LNCaP clone FGC (cell line): ENCODE measurements at regions not wholly inside any gene's neighbourhood (a gene's known extent, or its start where the extent isn't known, plus 50 kb on each side); places are given as distances from the start of the nearest gene placed in this dataset.

Experiments used
- DNase-seq: peaks from one replicate; pipeline ENCODE4 v3.0.0-alpha.2; 2011; ENCODE audit warnings: low read depth
- H3K4me3 ChIP-seq: 2 replicates; pipeline ENCODE4 v1.5.1; 2011; ENCODE audit warnings: mild to moderate bottlenecking, low read depth, low read length, control low read depth
- TF ChIP-seq, protein P1 (sequence below): IDR thresholded peaks from 2 replicates; pipeline ENCODE4 v1.5.1; 2012; ENCODE audit warnings: mild to moderate bottlenecking; ENCODE audit not compliant: control insufficient read depth, insufficient read depth; ENCODE audit errors: extremely low read depth

DNA sequence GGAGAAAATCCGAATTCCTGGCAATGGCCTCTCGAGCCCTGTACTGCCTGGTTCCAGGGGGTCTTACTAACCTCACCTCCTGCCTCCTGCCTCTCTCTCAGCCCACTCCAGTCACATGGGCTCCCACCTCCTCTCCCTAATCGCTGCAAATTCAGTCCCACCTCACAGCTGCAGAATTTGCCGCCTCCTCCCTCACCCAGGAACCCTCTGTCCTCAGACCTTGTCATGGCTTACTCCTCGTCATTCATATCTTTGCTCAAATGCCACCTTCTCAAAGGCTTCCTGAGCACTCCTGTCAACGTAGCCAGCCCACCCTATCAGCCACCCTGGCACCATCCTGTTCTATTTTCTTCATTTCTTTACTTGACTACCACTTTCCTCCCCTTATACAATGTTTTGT, 89.0 kb downstream of the SLC2A10 start:
- DNase-seq: no peak
- H3K4me3 ChIP-seq: no peak overlapping the region
- TF ChIP-seq, protein P1, sequence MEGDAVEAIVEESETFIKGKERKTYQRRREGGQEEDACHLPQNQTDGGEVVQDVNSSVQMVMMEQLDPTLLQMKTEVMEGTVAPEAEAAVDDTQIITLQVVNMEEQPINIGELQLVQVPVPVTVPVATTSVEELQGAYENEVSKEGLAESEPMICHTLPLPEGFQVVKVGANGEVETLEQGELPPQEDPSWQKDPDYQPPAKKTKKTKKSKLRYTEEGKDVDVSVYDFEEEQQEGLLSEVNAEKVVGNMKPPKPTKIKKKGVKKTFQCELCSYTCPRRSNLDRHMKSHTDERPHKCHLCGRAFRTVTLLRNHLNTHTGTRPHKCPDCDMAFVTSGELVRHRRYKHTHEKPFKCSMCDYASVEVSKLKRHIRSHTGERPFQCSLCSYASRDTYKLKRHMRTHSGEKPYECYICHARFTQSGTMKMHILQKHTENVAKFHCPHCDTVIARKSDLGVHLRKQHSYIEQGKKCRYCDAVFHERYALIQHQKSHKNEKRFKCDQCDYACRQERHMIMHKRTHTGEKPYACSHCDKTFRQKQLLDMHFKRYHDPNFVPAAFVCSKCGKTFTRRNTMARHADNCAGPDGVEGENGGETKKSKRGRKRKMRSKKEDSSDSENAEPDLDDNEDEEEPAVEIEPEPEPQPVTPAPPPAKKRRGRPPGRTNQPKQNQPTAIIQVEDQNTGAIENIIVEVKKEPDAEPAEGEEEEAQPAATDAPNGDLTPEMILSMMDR: no peak

DNA sequence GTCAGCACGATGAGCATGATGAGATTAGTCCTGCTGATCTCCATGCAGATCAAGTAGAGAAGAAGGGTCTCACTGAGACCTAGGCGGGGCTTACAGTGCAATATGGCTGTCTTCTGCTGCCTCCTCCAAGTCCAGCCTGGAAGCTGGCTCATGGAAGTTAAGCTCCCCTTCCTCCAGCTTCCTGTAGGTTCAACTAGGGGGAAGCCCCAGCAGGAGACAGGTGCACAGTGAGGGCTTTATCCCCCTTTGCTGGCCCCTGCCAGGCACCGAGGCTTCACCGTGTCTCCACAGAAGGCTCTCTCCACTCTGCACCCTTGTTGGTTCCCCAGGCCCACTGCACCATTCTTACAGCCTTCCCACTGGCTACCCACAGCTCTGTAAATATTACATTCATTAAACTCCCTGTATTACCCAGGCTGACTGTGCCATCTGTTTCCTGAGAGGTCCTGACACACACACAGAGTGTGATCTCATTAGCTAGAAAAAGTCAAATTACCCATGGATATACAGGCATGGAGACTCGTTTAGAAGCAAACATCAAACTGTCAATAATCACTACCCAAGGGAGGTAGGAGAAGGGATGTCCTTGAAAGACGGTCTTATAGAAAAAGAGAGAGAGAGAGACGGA, 90.4 kb downstream of the SLC2A10 start:
- H3K4me3 ChIP-seq: no peak overlapping the region
- TF ChIP-seq, protein P1: no peak
- no peak for DNase-seq

DNA sequence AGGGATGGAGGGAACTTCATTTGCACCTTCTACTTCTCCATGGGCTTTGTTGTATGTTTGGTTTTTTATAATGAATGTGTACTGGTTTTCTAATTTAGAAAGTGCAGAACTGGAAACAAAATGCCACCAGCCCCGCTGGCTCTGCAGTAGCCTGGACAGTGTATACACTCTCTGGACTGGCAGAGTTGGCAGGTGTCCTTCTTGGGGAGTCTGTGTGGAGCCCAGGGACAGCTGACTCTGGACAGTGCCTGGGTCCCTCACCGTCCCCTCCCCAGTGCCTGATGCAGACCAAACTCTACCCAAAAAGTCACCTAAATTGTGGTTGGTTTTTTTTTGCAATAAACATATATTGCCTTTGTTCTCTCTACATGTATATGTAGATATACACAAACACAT, 91.0 kb downstream of the SLC2A10 start:
- TF ChIP-seq, protein P1: no peak
- no peak for DNase-seq
- H3K4me3 ChIP-seq: no peak overlapping the region

DNA sequence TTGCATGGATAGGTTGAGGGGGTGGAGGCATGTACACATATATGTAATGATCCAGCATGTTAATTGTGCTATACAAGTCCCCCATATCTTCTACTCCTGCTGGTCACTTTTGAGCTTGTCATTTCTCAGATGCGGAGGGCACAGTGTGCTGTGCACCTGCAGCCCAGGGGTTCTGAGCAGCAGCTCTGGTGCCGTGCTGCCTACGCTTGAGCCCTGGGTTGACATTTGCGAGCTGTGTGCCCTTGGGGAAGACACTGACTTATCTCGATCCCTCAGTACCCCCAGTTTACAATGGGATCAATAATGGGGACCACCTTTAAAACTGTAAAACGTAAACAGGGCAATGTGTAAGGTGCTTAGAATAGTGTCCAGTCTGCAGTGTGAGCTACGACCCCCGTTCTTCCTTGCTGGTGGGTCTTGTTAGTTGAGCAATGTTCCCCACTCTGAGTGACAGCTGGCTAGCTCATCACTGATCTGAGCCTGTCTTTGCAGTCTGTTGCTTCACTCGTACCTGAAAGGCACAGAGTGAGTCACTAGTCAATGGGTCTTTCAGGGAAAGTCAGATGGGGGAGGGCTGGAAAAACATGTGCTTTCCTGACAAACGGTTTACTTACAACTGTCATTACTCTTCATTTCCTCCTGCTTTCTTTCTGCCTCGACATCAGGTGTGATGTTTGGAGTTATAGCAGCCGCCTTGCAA, 91.7 kb downstream of the SLC2A10 start:
- no peak for DNase-seq
- no peak overlapping the region for H3K4me3 ChIP-seq
- TF ChIP-seq, protein P1: no peak

DNA sequence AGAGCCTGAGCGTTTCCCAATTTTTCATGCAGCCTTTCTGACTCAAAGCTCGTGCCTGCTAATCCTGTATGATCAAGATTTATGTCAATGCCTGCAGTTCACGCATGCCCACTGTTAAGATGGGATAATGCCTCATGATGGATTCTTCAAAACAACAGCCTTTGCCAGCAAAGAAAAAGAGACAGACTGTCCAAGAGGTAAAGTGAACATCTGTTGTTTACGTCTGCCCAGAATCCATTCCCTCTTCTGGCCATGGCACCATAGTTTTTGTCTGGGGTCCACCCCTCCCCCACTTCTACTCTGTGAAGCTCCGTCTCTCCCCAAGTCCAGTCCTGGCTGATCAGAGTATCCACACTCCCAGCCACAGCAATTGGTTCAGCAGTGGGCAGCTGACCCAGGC, 91.9 kb upstream of the EYA2 start:
- H3K4me3 ChIP-seq: no peak overlapping the region
- no peak for DNase-seq
- TF ChIP-seq, protein P1: no peak

DNA sequence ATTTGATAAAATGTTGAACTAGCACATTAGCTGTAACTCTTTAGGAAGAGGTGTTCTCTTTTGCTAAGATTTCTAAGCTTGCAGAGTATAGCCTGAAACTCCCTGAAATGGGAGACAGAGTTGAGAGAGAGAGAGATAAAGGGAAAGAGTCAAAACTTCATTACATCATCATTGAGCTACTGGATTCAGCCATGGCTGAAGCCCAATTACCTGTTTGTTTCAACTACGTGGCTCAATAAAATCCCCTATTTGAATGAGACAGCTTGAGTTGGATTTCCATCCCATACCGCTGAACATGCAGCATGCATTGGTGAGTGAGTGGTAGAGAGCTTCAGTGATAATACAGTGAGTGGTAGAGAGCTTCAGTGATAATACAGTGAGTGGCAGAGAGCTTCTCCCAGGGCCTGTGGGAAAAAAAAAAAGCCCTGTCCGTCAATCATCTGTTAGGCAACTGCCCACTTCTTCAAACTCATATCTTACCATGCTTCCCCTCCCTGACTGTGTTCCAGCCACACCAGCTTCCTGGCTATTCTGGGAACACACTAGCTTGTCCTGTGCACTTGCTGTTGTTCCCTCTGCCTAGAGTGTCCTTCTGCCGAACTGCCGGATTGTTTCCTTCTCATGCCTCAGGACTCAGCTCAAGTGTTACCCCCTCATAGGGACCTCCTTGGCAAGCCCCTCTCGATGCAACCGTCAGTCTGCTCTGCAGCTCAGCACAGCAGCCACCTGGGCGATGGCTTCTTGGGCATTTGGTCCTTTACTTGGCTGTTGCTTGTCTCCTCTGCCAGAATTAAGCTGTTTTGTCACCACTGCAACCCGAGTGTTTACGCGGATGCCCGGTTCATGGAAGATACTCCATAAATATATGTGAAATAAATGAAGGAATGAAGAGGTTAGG, 91.3 kb upstream of the EYA2 start:
- DNase-seq: no peak
- no peak overlapping the region for H3K4me3 ChIP-seq

More for the DNA sequence above, 91.3 kb upstream of the EYA2 start:
- TF ChIP-seq, protein P1: no peak
